ENCODE measurements at regions not wholly inside any gene's neighbourhood (a gene's known extent, or its start where the extent isn't known, plus 50 kb on each side); places are given as distances from the start of the nearest gene placed in this dataset.

DNA sequence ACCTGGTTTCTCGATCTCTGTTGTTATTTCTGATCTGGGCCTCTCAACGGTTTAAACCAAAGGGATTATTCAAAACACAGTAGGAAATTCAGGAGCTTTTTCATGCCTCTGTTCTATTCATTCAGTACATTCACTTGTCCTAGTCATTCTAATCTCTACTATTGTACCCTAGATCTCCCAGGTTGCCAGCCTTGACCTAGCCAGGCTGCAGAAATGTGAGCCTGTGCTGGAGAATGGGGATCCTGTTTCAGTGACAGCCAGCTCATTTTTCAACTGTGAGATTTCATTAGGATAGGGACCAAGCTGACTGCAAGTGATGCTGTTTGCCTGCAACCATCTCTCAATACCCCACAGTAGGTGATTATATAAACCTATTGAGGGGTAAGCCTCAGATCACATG is 186.2 kb downstream of the CMPK2 start:
- no peak overlapping the region for H2BK15ac ChIP-seq (ENCODE audit: low read length)
- no peaks in the 10 kb centered on the region for H4K20me1 ChIP-seq (replicated peaks in 1 of 2; ENCODE audit: control insufficient read depth in 1 of 2, insufficient read depth in 2 of 2, low read length in 2 of 2)
- FAIRE-seq (no peak), DNase-seq (ENCODE audit: low read depth in 1 of 2, low spot score in 2 of 2) (peak in 1 of 2 experiments; percentile 7)
- H3K14ac ChIP-seq (ENCODE audit: insufficient read length), result no peak overlapping the region
- peaks cover 8 to 12% (median 9%) of the 10 kb centered on the region in 4 experiments; a peak in 6 of 7 replicates for H3K4me1 ChIP-seq (replicated peaks in 1 of 4; ENCODE audit: control insufficient read depth in 3 of 4, insufficient read depth in 4 of 4, low read length in 3 of 4)
- no peak overlapping the region for H3K27ac ChIP-seq (ENCODE audit: low read depth, low read length)
- H2BK120ac ChIP-seq (replicated peaks; ENCODE audit: low read depth, low read length), result no peak overlapping the region
- H3K79me2 ChIP-seq (ENCODE audit: control insufficient read depth in 1 of 2, insufficient read depth in 2 of 2, low read length in 2 of 2), result no peaks in the 10 kb centered on the region
- H2BK5ac ChIP-seq (ENCODE audit: low read depth, low read length), result no peak overlapping the region
- peak overlapping the region in 1 of 2 experiments; percentile 1; a peak in 1 of 4 replicates for H3K4me2 ChIP-seq (ENCODE audit: insufficient read depth in 1 of 2, low read depth in 2 of 2, low read length in 2 of 2)
- H3K56ac ChIP-seq (replicated peaks; ENCODE audit: insufficient read length, low read depth, low read length), result no peak overlapping the region
- no peak overlapping the region for H2BK12ac ChIP-seq (ENCODE audit: low read depth, low read length)
- no peak overlapping the region for H2AK5ac ChIP-seq (ENCODE audit: low read depth, low read length)
- H3K23me2 ChIP-seq (ENCODE audit: low read depth, low read length), result no peaks in the 10 kb centered on the region
- no peaks in the 10 kb centered on the region for H3K9me3 ChIP-seq (ENCODE audit: insufficient read depth in 2 of 2, low read depth in 1 of 2, low read length in 1 of 2)
- no peak overlapping the region for H3K18ac ChIP-seq (ENCODE audit: extremely low read depth, low read length)
- ChIA-PET POLR2A (ENCODE audit: partially characterized antibody) (interaction anchor here (1.4 kb wide), 1 partner anchor 40 kb away, joined by 3 read pairs; no protein-coding TSS in a partner anchor), CTCF (ENCODE audit: partially characterized antibody) (interaction anchor here (1.0 to 1.6 kb wide), 2 partner anchors 14 to 24 kb away, joined by 3 to 5 read pairs; no protein-coding TSS in a partner anchor)
- H4K8ac ChIP-seq (ENCODE audit: extremely low read depth, insufficient read depth, low read length), result no peak overlapping the region
- H4K91ac ChIP-seq (replicated peaks; ENCODE audit: insufficient read length, low read length), result no peak overlapping the region
- no peak overlapping the region for H2AFZ ChIP-seq (ENCODE audit: low read length)
- no peak overlapping the region for H3K4ac ChIP-seq (replicated peaks; ENCODE audit: insufficient read length, low read depth, low read length)
- no peak overlapping the region for H2BK20ac ChIP-seq (ENCODE audit: low read length)
- H3K23ac ChIP-seq (ENCODE audit: insufficient read length), result no peak overlapping the region
- H3K36me3 ChIP-seq (ENCODE audit: control insufficient read depth in 2 of 4, insufficient read depth in 4 of 4, low read length in 3 of 4), result no peaks in the 10 kb centered on the region
- H3K4me3 ChIP-seq (ENCODE audit: extremely low read depth in 1 of 4, insufficient read depth in 2 of 4, low read depth in 3 of 4, low read length in 4 of 4), result no peak overlapping the region
- H4K5ac ChIP-seq (ENCODE audit: insufficient read length, low read depth, low read length), result no peak overlapping the region
- H3K79me1 ChIP-seq (ENCODE audit: low read depth, low read length), result no peaks in the 10 kb centered on the region
- no peaks in the 10 kb centered on the region; a peak in 3 of 7 replicates for H3K27me3 ChIP-seq (replicated peaks in 1 of 4; ENCODE audit: control insufficient read depth in 3 of 4, extremely low read depth in 1 of 4, insufficient read depth in 3 of 4, low read length in 3 of 4)
- no peak overlapping the region for H3K9ac ChIP-seq (replicated peaks in 1 of 4; ENCODE audit: extremely low read depth in 1 of 4, low read depth in 3 of 4, low read length in 3 of 4)
- 18% methylated on average over 2 of the region's 2 CpGs; no CpG with 5 or more reads in 1 of the 2 experiments for WGBS, 2 experiments (ENCODE audit: extremely low coverage in 1 of 2, insufficient coverage in 1 of 2, insufficient read length in 1 of 2, insufficient replicate concordance in 2 of 2, low coverage in 1 of 2, low lambda C conversion rate in 2 of 2, missing lambda C conversion rate in 1 of 2)

Data from H1 (cell line).